ENCODE measurements at regions not wholly inside any gene's neighbourhood (a gene's known extent, or its start where the extent isn't known, plus 50 kb on each side); places are given as distances from the start of the nearest gene placed in this dataset.
"Not testable (repeated sequence)": the region's sequence is repeated elsewhere in the genome, so short reads cannot be mapped to it uniquely, and the experiment has no call there.

GRCh38 chr13:57857945-57858344, 226.4 kb downstream of the PCDH17 start:
- no peak for DNase-seq
- H3K4me3 Mint-ChIP-seq, result no peak overlapping the region
- H3K27ac Mint-ChIP-seq, result no peak overlapping the region
- H3K36me3 Mint-ChIP-seq, result no peaks in the 10 kb centered on the region
- H3K4me1 Mint-ChIP-seq, result no peaks in the 10 kb centered on the region
- no peaks in the 10 kb centered on the region for H3K27me3 Mint-ChIP-seq (ENCODE audit: low read depth in 3 of 3)
- H3K9me3 Mint-ChIP-seq, result peaks cover 3 to 18% (median 12%) of the 10 kb centered on the region in 6 donors

GRCh38 chr13:57858376-57858775, 226.8 kb downstream of the PCDH17 start:
- Mint-ChIP-seq H3K36me3 (no peaks in the 10 kb centered on the region), H3K4me3 (no peak overlapping the region), H3K27me3 (ENCODE audit: low read depth in 3 of 3) (no peaks in the 10 kb centered on the region), H3K9me3 (peaks cover 3 to 21% (median 13%) of the 10 kb centered on the region in 6 donors), H3K27ac (no peak overlapping the region), H3K4me1 (no peaks in the 10 kb centered on the region)
- DNase-seq, result no peak

GRCh38 chr13:57862879-57863278, 231.3 kb downstream of the PCDH17 start:
- H3K4me1 Mint-ChIP-seq, result no peaks in the 10 kb centered on the region
- no peak overlapping the region for H3K27ac Mint-ChIP-seq
- H3K36me3 Mint-ChIP-seq, result no peaks in the 10 kb centered on the region
- no peak for DNase-seq
- no peaks in the 10 kb centered on the region for H3K27me3 Mint-ChIP-seq (ENCODE audit: low read depth in 3 of 3)
- no peak overlapping the region for H3K4me3 Mint-ChIP-seq
- peaks cover 5 to 34% (median 18%) of the 10 kb centered on the region in 6 donors for H3K9me3 Mint-ChIP-seq

GRCh38 chr13:57865600-57866294, 234.2 kb downstream of the PCDH17 start:
- Mint-ChIP-seq H3K36me3 (no peaks in the 10 kb centered on the region), H3K4me1 (no peaks in the 10 kb centered on the region), H3K27me3 (ENCODE audit: low read depth in 3 of 3) (peaks cover 0 to 2% (median 0%) of the 10 kb centered on the region in 3 donors), H3K27ac (no peak overlapping the region), H3K4me3 (no peak overlapping the region), H3K9me3 (peaks cover 9 to 45% (median 30%) of the 10 kb centered on the region in 6 donors)
- no peak for DNase-seq

- Mint-ChIP-seq H3K27ac (no peak overlapping the region), H3K27me3 (ENCODE audit: low read depth in 3 of 3) (peaks cover 0 to 2% (median 0%) of the 10 kb centered on the region in 3 donors), H3K9me3 (peaks cover 17 to 67% (median 25%) of the 10 kb centered on the region in 6 donors), H3K4me1 (no peaks in the 10 kb centered on the region), H3K4me3 (no peak overlapping the region), H3K36me3 (no peaks in the 10 kb centered on the region)
- no peak for DNase-seq
Measured at GRCh38 chr13:57874530-57874929, 243.0 kb downstream of the PCDH17 start.

- Mint-ChIP-seq H3K27me3 (ENCODE audit: low read depth in 3 of 3) (no peaks in the 10 kb centered on the region), H3K9me3 (peaks cover 15 to 63% (median 20%) of the 10 kb centered on the region in 6 donors), H3K4me1 (no peaks in the 10 kb centered on the region), H3K27ac (no peak overlapping the region), H3K36me3 (no peaks in the 10 kb centered on the region), H3K4me3 (no peak overlapping the region)
- no peak for DNase-seq
Measured at GRCh38 chr13:57877601-57878000, 246.1 kb downstream of the PCDH17 start.

- Mint-ChIP-seq H3K27me3 (ENCODE audit: low read depth in 3 of 3) (no peaks in the 10 kb centered on the region), H3K9me3 (peaks cover 15 to 63% (median 23%) of the 10 kb centered on the region in 6 donors), H3K4me3 (no peak overlapping the region), H3K36me3 (no peaks in the 10 kb centered on the region), H3K4me1 (no peaks in the 10 kb centered on the region), H3K27ac (no peak overlapping the region)
- DNase-seq, result no peak
Measured at GRCh38 chr13:57878291-57878690, 246.7 kb downstream of the PCDH17 start.

GRCh38 chr13:57897225-57897624, 265.7 kb downstream of the PCDH17 start:
- Mint-ChIP-seq H3K9me3 (peaks cover 8 to 52% (median 22%) of the 10 kb centered on the region in 6 donors), H3K36me3 (no peaks in the 10 kb centered on the region), H3K4me1 (no peaks in the 10 kb centered on the region), H3K4me3 (no peak overlapping the region), H3K27ac (no peak overlapping the region), H3K27me3 (ENCODE audit: low read depth in 3 of 3) (no peaks in the 10 kb centered on the region)
- DNase-seq, result no peak

- Mint-ChIP-seq H3K4me3 (no peak overlapping the region), H3K27ac (no peak overlapping the region), H3K27me3 (ENCODE audit: low read depth in 3 of 3) (no peaks in the 10 kb centered on the region), H3K4me1 (no peaks in the 10 kb centered on the region), H3K36me3 (no peaks in the 10 kb centered on the region), H3K9me3 (peaks cover 8 to 52% (median 24%) of the 10 kb centered on the region in 6 donors)
- DNase-seq, result no peak
Measured at GRCh38 chr13:57899096-57899495, 267.6 kb downstream of the PCDH17 start.

- not testable (repeated sequence) for H3K36me3 Mint-ChIP-seq; DNase-seq; H3K27ac Mint-ChIP-seq; H3K4me1 Mint-ChIP-seq; H3K4me3 Mint-ChIP-seq; H3K27me3 Mint-ChIP-seq (ENCODE audit: low read depth in 3 of 3)
- H3K9me3 Mint-ChIP-seq, result peaks cover 0 to 37% (median 24%) of the 10 kb centered on the region in 6 donors
Measured at GRCh38 chr13:57909833-57910232, 278.3 kb downstream of the PCDH17 start.

- DNase-seq, result no peak
- Mint-ChIP-seq H3K4me3 (no peak overlapping the region), H3K27ac (no peak overlapping the region), H3K27me3 (ENCODE audit: low read depth in 3 of 3) (no peaks in the 10 kb centered on the region), H3K36me3 (no peaks in the 10 kb centered on the region), H3K9me3 (peaks cover 5 to 19% (median 12%) of the 10 kb centered on the region in 6 donors), H3K4me1 (no peaks in the 10 kb centered on the region)
Measured at GRCh38 chr13:57918086-57918485, 286.5 kb downstream of the PCDH17 start.

- no peak overlapping the region for H3K4me3 Mint-ChIP-seq
- peaks cover 5 to 19% (median 13%) of the 10 kb centered on the region in 6 donors for H3K9me3 Mint-ChIP-seq
- no peaks in the 10 kb centered on the region for H3K4me1 Mint-ChIP-seq
- no peaks in the 10 kb centered on the region for H3K27me3 Mint-ChIP-seq (ENCODE audit: low read depth in 3 of 3)
- no peaks in the 10 kb centered on the region for H3K36me3 Mint-ChIP-seq
- DNase-seq, result no peak
- H3K27ac Mint-ChIP-seq, result no peak overlapping the region
Measured at GRCh38 chr13:57918913-57919312, 287.4 kb downstream of the PCDH17 start.

GRCh38 chr13:57925250-57925649, 293.7 kb downstream of the PCDH17 start:
- H3K36me3 Mint-ChIP-seq, result no peaks in the 10 kb centered on the region
- H3K27ac Mint-ChIP-seq, result no peak overlapping the region
- H3K4me1 Mint-ChIP-seq, result no peaks in the 10 kb centered on the region
- DNase-seq, result no peak
- H3K9me3 Mint-ChIP-seq, result peaks cover 5 to 25% (median 13%) of the 10 kb centered on the region in 6 donors
- peaks cover 0 to 2% (median 1%) of the 10 kb centered on the region in 3 donors for H3K27me3 Mint-ChIP-seq (ENCODE audit: low read depth in 3 of 3)
- no peak overlapping the region for H3K4me3 Mint-ChIP-seq

GRCh38 chr13:57925751-57926150, 294.2 kb downstream of the PCDH17 start:
- H3K4me3 Mint-ChIP-seq, result no peak overlapping the region
- H3K4me1 Mint-ChIP-seq, result no peaks in the 10 kb centered on the region
- no peak for DNase-seq
- H3K27ac Mint-ChIP-seq, result no peak overlapping the region
- peaks cover 0 to 2% (median 1%) of the 10 kb centered on the region in 3 donors for H3K27me3 Mint-ChIP-seq (ENCODE audit: low read depth in 3 of 3)
- H3K9me3 Mint-ChIP-seq, result peaks cover 5 to 24% (median 13%) of the 10 kb centered on the region in 6 donors
- no peaks in the 10 kb centered on the region for H3K36me3 Mint-ChIP-seq

GRCh38 chr13:57932061-57932460, 300.5 kb downstream of the PCDH17 start:
- no peak overlapping the region for H3K4me3 Mint-ChIP-seq
- H3K27me3 Mint-ChIP-seq (ENCODE audit: low read depth in 3 of 3), result peaks cover 0 to 3% (median 1%) of the 10 kb centered on the region in 3 donors
- H3K9me3 Mint-ChIP-seq, result peaks cover 2 to 47% (median 21%) of the 10 kb centered on the region in 6 donors
- H3K27ac Mint-ChIP-seq, result no peak overlapping the region
- no peaks in the 10 kb centered on the region for H3K4me1 Mint-ChIP-seq
- no peaks in the 10 kb centered on the region for H3K36me3 Mint-ChIP-seq
- no peak for DNase-seq

Data from immature natural killer cell (primary cell).